ENCODE measurements at regions not wholly inside any gene's neighbourhood (a gene's known extent, or its start where the extent isn't known, plus 50 kb on each side); places are given as distances from the start of the nearest gene placed in this dataset.

DNA sequence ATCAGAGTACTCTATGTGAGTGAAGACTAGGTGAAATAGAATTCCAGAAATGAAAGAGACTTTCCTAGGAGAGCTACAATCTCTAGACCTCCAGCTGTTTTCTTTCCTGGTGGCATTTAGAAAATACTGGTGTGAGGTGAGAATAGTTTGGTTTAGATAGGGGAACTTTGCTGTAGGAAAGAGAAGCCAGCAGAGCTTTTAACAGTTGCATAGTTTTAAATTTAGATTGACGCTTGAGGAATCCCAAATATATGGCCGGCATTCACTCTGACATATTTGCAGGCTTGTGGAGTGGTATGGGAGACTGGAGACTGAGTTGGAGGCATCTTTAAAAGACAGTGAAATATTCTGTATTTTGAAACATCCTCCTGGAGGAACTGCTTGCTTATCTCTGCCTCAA is 94.3 kb upstream of the ETV1 start:
- Histone ChIP-seq H2AFZ (ENCODE audit: low read depth, low read length) (no peak overlapping the region), H3K4me2 (ENCODE audit: low read length) (no peak overlapping the region), H3F3A (ENCODE audit: insufficient read depth, low read length, poor library complexity, severe bottlenecking) (no peaks in the 10 kb centered on the region), H3K4me3 (ENCODE audit: low read length) (no peak overlapping the region), H3K27me3 (ENCODE audit: insufficient read depth, low read depth, low read length) (no peaks in the 10 kb centered on the region), H3K9me3 (ENCODE audit: low read length) (peaks cover 8% of the 10 kb centered on the region), H3K79me2 (replicated peaks; ENCODE audit: insufficient read depth, low read length) (no peaks in the 10 kb centered on the region), H3K27ac (ENCODE audit: low read length) (no peak overlapping the region), H3K9me2 (ENCODE audit: insufficient read depth, low read length) (no peaks in the 10 kb centered on the region), H4K20me1 (ENCODE audit: insufficient read depth) (no peaks in the 10 kb centered on the region), H3K9ac (ENCODE audit: low read length) (no peak overlapping the region), H3K36me3 (ENCODE audit: insufficient read depth, low read length) (no peaks in the 10 kb centered on the region)
- TF ChIP-seq POLR2AphosphoS5 (IDR thresholded peaks at IDR 0.05) (no peak), RAD21 (conservative IDR thresholded peaks at IDR 0.05) (no peak), EZH2 (IDR thresholded peaks at IDR 0.05; ENCODE audit: borderline replicate concordance, insufficient read depth, low read length, poor library complexity, severe bottlenecking) (no peak), SMC3 (conservative IDR thresholded peaks at IDR 0.05; ENCODE audit: poor library complexity) (no peak), EP300 (conservative IDR thresholded peaks at IDR 0.05; ENCODE audit: poor library complexity, severe bottlenecking) (no peak), REST (IDR thresholded peaks at IDR 0.05; ENCODE audit: borderline replicate concordance) (no peak), MXI1 (conservative IDR thresholded peaks at IDR 0.05; ENCODE audit: poor library complexity, severe bottlenecking) (no peak), TAF1 (IDR thresholded peaks at IDR 0.05; ENCODE audit: low read depth) (no peak)
- TF ChIP-seq, protein P1, sequence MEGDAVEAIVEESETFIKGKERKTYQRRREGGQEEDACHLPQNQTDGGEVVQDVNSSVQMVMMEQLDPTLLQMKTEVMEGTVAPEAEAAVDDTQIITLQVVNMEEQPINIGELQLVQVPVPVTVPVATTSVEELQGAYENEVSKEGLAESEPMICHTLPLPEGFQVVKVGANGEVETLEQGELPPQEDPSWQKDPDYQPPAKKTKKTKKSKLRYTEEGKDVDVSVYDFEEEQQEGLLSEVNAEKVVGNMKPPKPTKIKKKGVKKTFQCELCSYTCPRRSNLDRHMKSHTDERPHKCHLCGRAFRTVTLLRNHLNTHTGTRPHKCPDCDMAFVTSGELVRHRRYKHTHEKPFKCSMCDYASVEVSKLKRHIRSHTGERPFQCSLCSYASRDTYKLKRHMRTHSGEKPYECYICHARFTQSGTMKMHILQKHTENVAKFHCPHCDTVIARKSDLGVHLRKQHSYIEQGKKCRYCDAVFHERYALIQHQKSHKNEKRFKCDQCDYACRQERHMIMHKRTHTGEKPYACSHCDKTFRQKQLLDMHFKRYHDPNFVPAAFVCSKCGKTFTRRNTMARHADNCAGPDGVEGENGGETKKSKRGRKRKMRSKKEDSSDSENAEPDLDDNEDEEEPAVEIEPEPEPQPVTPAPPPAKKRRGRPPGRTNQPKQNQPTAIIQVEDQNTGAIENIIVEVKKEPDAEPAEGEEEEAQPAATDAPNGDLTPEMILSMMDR (IDR thresholded peaks at IDR 0.05; ENCODE audit: poor library complexity, severe bottlenecking) = no peak

DNA sequence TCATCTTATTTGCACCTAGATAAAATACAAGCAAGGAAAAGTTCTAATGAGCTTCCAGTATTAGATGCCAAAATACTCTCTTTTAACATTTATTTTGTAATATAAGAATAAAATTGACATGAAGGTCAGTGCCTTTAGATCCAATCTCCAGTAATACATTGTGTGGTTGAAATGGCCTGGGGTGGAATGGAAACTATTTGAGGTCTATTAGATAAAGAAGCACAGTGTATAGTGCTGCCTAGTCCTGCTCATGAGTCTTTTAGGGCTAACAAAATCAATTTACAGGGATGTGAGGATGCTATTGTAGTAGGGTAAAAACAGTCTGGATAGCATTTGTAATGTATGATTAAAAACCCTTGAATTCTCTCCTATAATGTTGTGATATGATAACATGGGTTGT is 84.5 kb upstream of the ETV1 start:
- H3K4me3 ChIP-seq (ENCODE audit: low read length) = no peak overlapping the region
- H3K9me2 ChIP-seq (ENCODE audit: insufficient read depth, low read length) = no peaks in the 10 kb centered on the region
- no peaks in the 10 kb centered on the region for H3F3A ChIP-seq (ENCODE audit: insufficient read depth, low read length, poor library complexity, severe bottlenecking)
- no peaks in the 10 kb centered on the region for H3K27me3 ChIP-seq (ENCODE audit: insufficient read depth, low read depth, low read length)
- H3K79me2 ChIP-seq (replicated peaks; ENCODE audit: insufficient read depth, low read length) = no peaks in the 10 kb centered on the region
- TF ChIP-seq EP300 (conservative IDR thresholded peaks at IDR 0.05; ENCODE audit: poor library complexity, severe bottlenecking) = no peak
- no peak for TF ChIP-seq SMC3 (conservative IDR thresholded peaks at IDR 0.05; ENCODE audit: poor library complexity)
- TF ChIP-seq RAD21 (conservative IDR thresholded peaks at IDR 0.05) = no peak
- TF ChIP-seq EZH2 (IDR thresholded peaks at IDR 0.05; ENCODE audit: borderline replicate concordance, insufficient read depth, low read length, poor library complexity, severe bottlenecking) = no peak
- no peak overlapping the region for H3K4me2 ChIP-seq (ENCODE audit: low read length)
- H3K27ac ChIP-seq (ENCODE audit: low read length) = no peak overlapping the region
- H2AFZ ChIP-seq (ENCODE audit: low read depth, low read length) = no peak overlapping the region
- H3K9ac ChIP-seq (ENCODE audit: low read length) = no peak overlapping the region
- no peaks in the 10 kb centered on the region for H4K20me1 ChIP-seq (ENCODE audit: insufficient read depth)
- no peaks in the 10 kb centered on the region for H3K36me3 ChIP-seq (ENCODE audit: insufficient read depth, low read length)
- no peaks in the 10 kb centered on the region for H3K9me3 ChIP-seq (ENCODE audit: low read length)

Measured in neural cell (in vitro differentiated cells).